ENCODE measurements at regions not wholly inside any gene's neighbourhood (a gene's known extent, or its start where the extent isn't known, plus 50 kb on each side); places are given as distances from the start of the nearest gene placed in this dataset.

- no peak overlapping the region for H3K4me3 ChIP-seq (replicated peaks in 1 of 3; ENCODE audit: low read depth in 2 of 3, low read length in 3 of 3)
- WGBS (ENCODE audit: insufficient coverage) = 94% methylated on average over 2 of the region's 5 CpGs
- peaks cover 12 to 14% of the 10 kb centered on the region in 2 donors for H3K9me3 ChIP-seq (replicated peaks in 1 of 2; ENCODE audit: control insufficient read depth in 1 of 2, insufficient read depth in 1 of 2, low read length in 2 of 2)
- H3K4me3 Mint-ChIP-seq = no peak overlapping the region
- H3K9ac ChIP-seq (ENCODE audit: insufficient read depth, low read length, poor library complexity, severe bottlenecking) = no peak overlapping the region
- H3K4me2 ChIP-seq (replicated peaks; ENCODE audit: extremely low read depth, low read length, poor library complexity, severe bottlenecking) = no peak overlapping the region
- no peak for TF ChIP-seq CTCF (IDR thresholded peaks at IDR 0.05)
- H3K27ac Mint-ChIP-seq = no peak overlapping the region
- no peak overlapping the region for H3K27ac ChIP-seq (ENCODE audit: low read depth in 1 of 2, low read length in 2 of 2)
- H3K4me1 Mint-ChIP-seq = no peaks in the 10 kb centered on the region
- no peaks in the 10 kb centered on the region for H3K36me3 Mint-ChIP-seq
- H3K79me2 ChIP-seq (ENCODE audit: insufficient read depth, low read length) = no peaks in the 10 kb centered on the region
- no peaks in the 10 kb centered on the region for H3K36me3 ChIP-seq (replicated peaks in 1 of 2; ENCODE audit: control insufficient read depth in 1 of 2, insufficient read depth in 2 of 2, low read length in 2 of 2)
- H2AFZ ChIP-seq (ENCODE audit: insufficient read depth, low read depth, low read length, poor library complexity, severe bottlenecking) = no peak overlapping the region
- no peaks in the 10 kb centered on the region for H4K20me1 ChIP-seq (ENCODE audit: insufficient read depth, low read length)
- no peak for DNase-seq
- H3K27me3 ChIP-seq (ENCODE audit: control insufficient read depth in 2 of 2, insufficient read depth in 2 of 2, low read length in 2 of 2) = no peaks in the 10 kb centered on the region
- H3K4me1 ChIP-seq (ENCODE audit: control insufficient read depth in 1 of 2, insufficient read depth in 2 of 2, low read length in 2 of 2) = no peaks in the 10 kb centered on the region
- H3K27me3 Mint-ChIP-seq (ENCODE audit: low read depth in 3 of 3) = no peaks in the 10 kb centered on the region
- H3K9me3 Mint-ChIP-seq = peaks cover 0 to 7% (median 2%) of the 10 kb centered on the region in 7 donors
- intact Hi-C loops (cut with micrococcal nuclease) = no loop called here
Observed at GRCh38 chr11:106475181-106475580, 397.7 kb downstream of the AASDHPPT start.

GRCh38 chr11:106477776-106478175 is 400.3 kb downstream of the AASDHPPT start:
- intact Hi-C loops (cut with micrococcal nuclease) = no loop called here
- no CpG with 5 or more reads among the region's 1 CpG for WGBS (ENCODE audit: insufficient coverage)
- no peak overlapping the region for H3K4me2 ChIP-seq (replicated peaks; ENCODE audit: extremely low read depth, low read length, poor library complexity, severe bottlenecking)
- H3K9ac ChIP-seq (ENCODE audit: insufficient read depth, low read length, poor library complexity, severe bottlenecking) = no peak overlapping the region
- no peak overlapping the region for H3K27ac ChIP-seq (ENCODE audit: low read depth in 1 of 2, low read length in 2 of 2)
- DNase-seq = no peak
- H4K20me1 ChIP-seq (ENCODE audit: insufficient read depth, low read length) = no peaks in the 10 kb centered on the region
- peaks cover 0 to 6% (median 1%) of the 10 kb centered on the region in 7 donors for H3K9me3 Mint-ChIP-seq
- no peaks in the 10 kb centered on the region for H3K36me3 Mint-ChIP-seq
- no peaks in the 10 kb centered on the region for H3K36me3 ChIP-seq (replicated peaks in 1 of 2; ENCODE audit: control insufficient read depth in 1 of 2, insufficient read depth in 2 of 2, low read length in 2 of 2)
- TF ChIP-seq CTCF (IDR thresholded peaks at IDR 0.05) = no peak
- no peaks in the 10 kb centered on the region for H3K4me1 Mint-ChIP-seq
- no peak overlapping the region for H3K4me3 ChIP-seq (replicated peaks in 1 of 3; ENCODE audit: low read depth in 2 of 3, low read length in 3 of 3)
- no peak overlapping the region for H3K4me3 Mint-ChIP-seq
- peaks cover 3 to 4% of the 10 kb centered on the region in 2 donors for H3K9me3 ChIP-seq (replicated peaks in 1 of 2; ENCODE audit: control insufficient read depth in 1 of 2, insufficient read depth in 1 of 2, low read length in 2 of 2)
- H3K27ac Mint-ChIP-seq = no peak overlapping the region
- H3K4me1 ChIP-seq (ENCODE audit: control insufficient read depth in 1 of 2, insufficient read depth in 2 of 2, low read length in 2 of 2) = no peaks in the 10 kb centered on the region
- H3K27me3 ChIP-seq (ENCODE audit: control insufficient read depth in 2 of 2, insufficient read depth in 2 of 2, low read length in 2 of 2) = no peaks in the 10 kb centered on the region
- H2AFZ ChIP-seq (ENCODE audit: insufficient read depth, low read depth, low read length, poor library complexity, severe bottlenecking) = no peak overlapping the region
- H3K79me2 ChIP-seq (ENCODE audit: insufficient read depth, low read length) = no peaks in the 10 kb centered on the region
- H3K27me3 Mint-ChIP-seq (ENCODE audit: low read depth in 3 of 3) = no peaks in the 10 kb centered on the region
